HUES48 (cell line): ENCODE measurements at regions not wholly inside any gene's neighbourhood (a gene's known extent, or its start where the extent isn't known, plus 50 kb on each side); places are given as distances from the start of the nearest gene placed in this dataset.

Source experiments
- H3K27ac ChIP-seq: one replicate; pipeline ENCODE4 v1.7.0; 2013; ENCODE audit warnings: low read depth, low read length, inconsistent platforms
- H3K27me3 ChIP-seq: 2 replicates; pipeline ENCODE4 v1.6.1; 2013; ENCODE audit warnings: mild to moderate bottlenecking, low read length; ENCODE audit not compliant: control insufficient read depth, insufficient read depth
- H3K36me3 ChIP-seq: 2 replicates; pipeline ENCODE4 v1.6.1; 2013; ENCODE audit warnings: low read length; ENCODE audit not compliant: control insufficient read depth, insufficient read depth
- H3K4me1 ChIP-seq: 2 replicates; pipeline ENCODE4 v1.6.1; 2013; ENCODE audit warnings: mild to moderate bottlenecking, low read length; ENCODE audit not compliant: control insufficient read depth, insufficient read depth
- H3K4me3 ChIP-seq: 2 replicates; pipeline ENCODE4 v1.5.1; 2013; ENCODE audit warnings: mild to moderate bottlenecking, low read depth, low read length
- H3K9ac ChIP-seq: 2 replicates; pipeline ENCODE4 v1.6.1; 2013; ENCODE audit warnings: mild to moderate bottlenecking, low read depth, low read length, moderate library complexity
- H3K9me3 ChIP-seq: 2 replicates; pipeline ENCODE4 v1.6.1; 2013; ENCODE audit warnings: low read length; ENCODE audit not compliant: control insufficient read depth, insufficient read depth

DNA sequence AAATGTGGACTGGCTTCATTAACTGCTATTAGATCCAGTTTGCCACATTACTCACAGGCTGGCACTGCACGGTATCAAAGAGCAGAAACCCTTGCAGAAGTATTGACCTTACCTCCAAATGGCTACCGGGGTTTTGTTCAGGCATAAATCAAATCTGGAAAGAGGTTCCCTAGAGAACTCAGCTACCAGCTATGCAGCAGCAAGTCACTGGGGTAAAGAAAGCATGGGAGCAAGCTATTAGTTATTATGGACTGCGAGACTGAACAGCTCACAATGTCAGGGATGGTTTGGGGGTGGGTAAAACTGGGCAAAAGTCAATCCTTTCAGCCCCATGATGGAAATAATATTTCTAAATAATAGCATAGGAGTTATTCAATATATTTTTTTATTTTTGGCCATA lies 128.1 kb downstream of the FANCF start:
- Histone ChIP-seq H3K4me1 (no peaks in the 10 kb centered on the region), H3K9me3 (no peaks in the 10 kb centered on the region), H3K27me3 (no peaks in the 10 kb centered on the region), H3K4me3 (no peak overlapping the region), H3K27ac (no peak overlapping the region), H3K9ac (no peak overlapping the region), H3K36me3 (no peaks in the 10 kb centered on the region)

DNA sequence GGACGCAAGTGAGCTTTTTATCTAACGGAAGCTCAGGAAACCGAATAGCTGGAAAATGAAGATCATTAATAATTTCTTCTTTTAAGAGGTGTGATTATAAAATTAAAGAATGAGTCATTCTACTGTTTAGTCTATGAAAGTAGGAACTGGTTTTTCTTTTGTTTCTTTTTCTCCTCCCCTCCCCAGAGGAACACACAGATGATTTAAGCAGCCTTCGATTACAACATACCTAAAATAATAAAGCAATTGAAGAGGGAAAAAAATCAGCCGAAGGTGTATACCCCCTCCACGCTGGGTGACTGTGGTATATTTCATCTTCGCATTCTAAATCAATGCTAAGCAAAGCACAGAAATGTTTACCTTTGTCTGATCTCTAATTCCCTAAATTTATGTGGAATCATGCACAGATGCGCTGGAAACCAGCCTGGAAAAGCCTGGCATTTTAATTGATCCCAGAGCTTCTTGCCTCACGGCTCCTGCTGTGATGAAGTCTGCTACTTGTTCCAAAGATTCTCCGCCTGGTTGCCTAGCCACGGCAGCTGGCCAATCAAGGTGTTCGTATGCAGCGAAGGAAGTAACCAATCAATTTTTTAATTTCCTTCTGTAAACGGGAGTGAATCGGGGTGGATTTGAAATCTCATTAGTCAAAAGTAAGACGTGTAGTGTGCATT lies 133.9 kb downstream of the FANCF start:
- Histone ChIP-seq H3K4me1 (no peaks in the 10 kb centered on the region), H3K36me3 (no peaks in the 10 kb centered on the region), H3K27me3 (no peaks in the 10 kb centered on the region), H3K9me3 (no peaks in the 10 kb centered on the region), H3K27ac (no peak overlapping the region), H3K4me3 (no peak overlapping the region), H3K9ac (no peak overlapping the region)

DNA sequence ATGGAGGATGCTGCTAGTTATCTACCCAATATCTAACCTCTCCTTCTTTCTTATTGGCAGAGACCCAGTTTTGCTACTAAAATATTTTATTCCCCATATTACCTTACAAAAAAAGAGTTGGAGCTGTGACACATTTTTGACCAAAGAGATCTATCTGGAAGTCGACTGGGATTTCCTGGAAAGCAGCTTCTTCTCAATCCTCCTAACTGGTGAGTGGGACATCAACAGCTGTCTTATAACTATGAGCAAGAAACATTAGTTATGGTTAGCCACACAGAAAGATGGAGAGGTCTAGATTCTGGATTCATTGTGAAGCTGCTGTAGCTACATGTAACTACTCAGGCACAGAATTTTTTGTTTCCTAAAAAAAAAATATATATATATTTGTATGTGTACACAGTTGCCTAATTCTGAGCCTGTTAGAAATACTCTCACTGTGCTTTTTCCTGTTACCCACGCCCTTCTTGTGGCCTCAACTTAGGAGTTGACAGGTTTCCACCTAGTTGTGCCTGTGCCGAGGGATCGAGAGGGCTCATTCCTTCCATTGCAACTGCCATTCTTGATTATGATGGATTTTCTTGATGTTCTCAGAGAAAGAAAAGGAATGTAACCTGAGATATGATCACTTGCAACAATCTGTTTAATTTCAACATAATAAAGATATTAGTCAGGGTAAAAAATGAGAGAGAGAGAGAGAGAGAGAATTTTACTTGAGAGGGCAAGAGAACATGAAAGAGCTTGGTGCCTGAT lies 142.0 kb downstream of the SLC17A6 start:
- no peak overlapping the region for H3K27ac ChIP-seq
- H3K9me3 ChIP-seq, result no peaks in the 10 kb centered on the region
- H3K36me3 ChIP-seq, result no peaks in the 10 kb centered on the region
- no peak overlapping the region for H3K4me3 ChIP-seq
- H3K9ac ChIP-seq, result no peak overlapping the region
- H3K27me3 ChIP-seq, result no peaks in the 10 kb centered on the region
- H3K4me1 ChIP-seq, result no peaks in the 10 kb centered on the region

DNA sequence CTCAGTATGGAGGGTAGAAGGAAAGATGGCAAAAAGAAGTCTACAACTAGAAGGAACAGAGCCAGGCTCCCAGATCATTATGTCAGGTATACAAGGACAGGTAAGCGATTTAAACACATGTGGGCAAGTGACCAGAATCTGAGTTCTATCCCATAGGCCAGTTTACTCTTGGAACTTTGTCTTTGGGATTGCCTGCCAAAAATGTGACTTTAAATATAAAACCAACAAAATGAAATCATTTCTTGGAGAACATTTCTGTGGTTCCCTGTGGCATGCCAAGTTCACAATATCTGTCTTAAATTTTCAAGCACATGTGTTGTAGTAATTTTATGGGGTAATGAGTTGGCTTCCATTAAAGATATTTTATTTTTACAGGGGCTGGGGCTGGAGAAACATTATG lies 141.0 kb downstream of the SLC17A6 start:
- Histone ChIP-seq H3K9ac (no peak overlapping the region), H3K27me3 (no peaks in the 10 kb centered on the region), H3K9me3 (no peaks in the 10 kb centered on the region), H3K4me1 (no peaks in the 10 kb centered on the region), H3K36me3 (no peaks in the 10 kb centered on the region), H3K27ac (no peak overlapping the region), H3K4me3 (no peak overlapping the region)

DNA sequence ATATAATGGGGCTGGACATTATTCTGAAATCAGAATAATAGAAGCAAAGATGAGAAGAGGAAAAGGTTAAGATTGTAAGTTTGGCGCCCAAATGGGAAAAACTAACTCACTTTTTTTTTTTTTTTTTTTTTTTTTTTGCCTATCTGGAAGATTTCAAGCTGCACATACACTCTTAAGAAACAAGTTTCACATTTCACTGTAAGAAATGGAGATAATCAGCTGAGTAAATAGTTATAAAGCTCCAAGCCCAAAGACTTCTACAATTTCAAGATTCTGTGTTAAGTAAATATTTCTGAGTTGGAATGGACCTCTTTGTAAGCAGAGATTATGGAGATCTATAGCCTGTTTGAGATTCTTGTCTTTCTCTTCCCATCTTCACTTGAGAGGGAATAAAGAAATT lies 140.0 kb downstream of the SLC17A6 start:
- Histone ChIP-seq H3K9ac (no peak overlapping the region), H3K27me3 (no peaks in the 10 kb centered on the region), H3K4me3 (no peak overlapping the region), H3K36me3 (no peaks in the 10 kb centered on the region), H3K27ac (no peak overlapping the region), H3K4me1 (no peaks in the 10 kb centered on the region), H3K9me3 (no peaks in the 10 kb centered on the region)

DNA sequence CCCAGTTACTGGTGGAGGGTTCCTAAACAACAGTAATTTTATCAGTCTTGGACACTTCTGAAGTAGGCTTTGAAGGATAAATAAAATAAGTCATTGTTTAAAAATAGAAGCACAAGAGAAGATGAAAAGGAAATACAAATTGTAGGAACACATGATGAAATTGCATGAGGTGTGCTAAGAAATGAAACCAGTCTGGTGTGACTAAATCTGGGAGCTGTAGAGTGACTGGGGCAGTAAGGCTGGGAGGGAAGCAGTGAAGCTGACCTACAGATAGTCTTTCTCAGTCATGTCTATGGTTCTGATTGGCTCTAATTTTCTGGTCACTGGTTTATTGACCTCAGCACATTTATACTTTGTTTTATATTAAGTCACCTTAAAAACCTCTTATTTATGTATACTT lies 139.1 kb downstream of the SLC17A6 start:
- Histone ChIP-seq H3K27ac (no peak overlapping the region), H3K9ac (no peak overlapping the region), H3K36me3 (no peaks in the 10 kb centered on the region), H3K27me3 (no peaks in the 10 kb centered on the region), H3K4me1 (no peaks in the 10 kb centered on the region), H3K4me3 (no peak overlapping the region), H3K9me3 (no peaks in the 10 kb centered on the region)

DNA sequence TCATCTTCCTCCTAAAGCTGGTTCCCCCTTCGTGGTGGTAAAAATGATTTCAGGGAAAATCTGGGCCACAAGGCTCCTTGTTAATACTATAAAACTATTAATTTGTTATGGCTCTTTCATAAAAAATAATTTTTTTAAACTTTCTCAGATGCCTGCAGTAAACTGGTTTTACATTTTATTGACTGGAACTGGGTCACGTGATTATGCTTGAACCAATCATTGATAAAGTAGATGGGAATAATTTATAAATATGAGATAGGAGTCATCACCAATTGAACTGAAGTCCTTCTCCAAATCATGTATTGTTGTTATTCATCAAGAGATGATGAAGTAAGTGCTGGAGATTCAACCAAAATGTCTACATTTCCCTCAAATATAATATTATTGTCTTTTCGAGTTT lies 138.4 kb downstream of the SLC17A6 start:
- no peaks in the 10 kb centered on the region for H3K4me1 ChIP-seq
- H3K9ac ChIP-seq, result no peak overlapping the region
- H3K9me3 ChIP-seq, result no peaks in the 10 kb centered on the region
- H3K27me3 ChIP-seq, result no peaks in the 10 kb centered on the region
- H3K4me3 ChIP-seq, result no peak overlapping the region
- H3K36me3 ChIP-seq, result no peaks in the 10 kb centered on the region
- no peak overlapping the region for H3K27ac ChIP-seq

DNA sequence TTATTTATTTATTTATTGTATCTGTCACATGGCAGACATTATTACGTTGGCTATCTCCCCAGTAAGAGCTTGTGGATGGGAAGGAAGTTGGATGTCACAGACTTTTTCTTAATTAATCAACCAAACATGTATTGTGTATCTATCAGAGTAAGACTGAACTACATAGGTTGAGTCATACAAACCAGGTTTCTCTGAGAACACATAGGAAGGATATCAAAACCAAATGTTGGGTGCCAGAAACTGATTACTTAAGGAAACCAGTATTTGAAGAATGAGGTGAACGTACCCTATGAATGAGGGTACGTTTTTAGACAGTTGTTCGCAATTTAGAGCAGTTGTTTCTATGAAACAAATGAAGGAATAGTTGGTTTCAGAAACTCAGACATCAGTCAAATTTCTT lies 136.4 kb downstream of the SLC17A6 start:
- no peaks in the 10 kb centered on the region for H3K36me3 ChIP-seq
- no peaks in the 10 kb centered on the region for H3K4me1 ChIP-seq
- no peak overlapping the region for H3K9ac ChIP-seq
- no peak overlapping the region for H3K4me3 ChIP-seq
- H3K27me3 ChIP-seq, result no peaks in the 10 kb centered on the region
- no peaks in the 10 kb centered on the region for H3K9me3 ChIP-seq
- no peak overlapping the region for H3K27ac ChIP-seq

DNA sequence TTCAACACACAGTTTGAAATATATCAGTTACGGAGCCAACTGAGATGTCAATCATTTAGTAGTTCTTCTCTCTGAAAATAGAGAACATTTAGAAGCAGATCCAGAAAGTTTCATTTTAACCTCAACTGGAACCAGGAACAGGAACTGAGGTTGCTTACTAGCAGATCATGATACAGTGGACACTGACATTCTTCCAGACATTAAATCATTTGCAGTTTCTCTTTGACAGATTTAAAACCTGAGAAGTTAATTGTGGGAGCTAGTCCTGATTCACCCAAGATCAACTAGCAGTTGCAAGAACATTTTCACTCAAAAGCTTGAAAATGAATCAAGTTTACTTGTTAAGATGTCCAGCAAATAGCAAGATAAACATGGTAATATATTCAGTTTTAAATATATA lies 135.4 kb downstream of the SLC17A6 start:
- no peak overlapping the region for H3K9ac ChIP-seq
- H3K36me3 ChIP-seq, result no peaks in the 10 kb centered on the region
- no peaks in the 10 kb centered on the region for H3K27me3 ChIP-seq
- H3K9me3 ChIP-seq, result no peaks in the 10 kb centered on the region
- no peak overlapping the region for H3K27ac ChIP-seq
- no peak overlapping the region for H3K4me3 ChIP-seq
- H3K4me1 ChIP-seq, result no peaks in the 10 kb centered on the region

DNA sequence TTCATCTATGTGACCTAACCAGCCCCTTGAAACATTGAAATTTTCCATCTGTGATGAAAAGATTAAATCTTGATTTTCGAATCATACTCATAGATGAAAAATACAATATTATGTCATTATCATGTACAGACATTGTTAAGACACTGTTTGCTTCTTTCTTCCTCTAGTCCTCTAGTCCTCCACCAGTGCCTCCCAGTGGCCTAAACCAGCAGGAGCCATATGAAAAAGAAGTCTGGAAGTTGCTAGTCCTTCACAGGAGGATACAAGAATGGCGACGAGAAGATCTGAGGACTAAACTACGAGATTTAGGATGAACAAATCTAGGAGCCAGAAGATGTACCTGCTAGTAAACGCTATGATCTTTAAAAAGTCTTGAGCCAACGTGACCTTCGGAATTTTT lies 134.1 kb downstream of the SLC17A6 start:
- Histone ChIP-seq H3K9me3 (no peaks in the 10 kb centered on the region), H3K4me3 (no peak overlapping the region), H3K36me3 (no peaks in the 10 kb centered on the region), H3K9ac (no peak overlapping the region), H3K27ac (no peak overlapping the region), H3K27me3 (no peaks in the 10 kb centered on the region), H3K4me1 (no peaks in the 10 kb centered on the region)

DNA sequence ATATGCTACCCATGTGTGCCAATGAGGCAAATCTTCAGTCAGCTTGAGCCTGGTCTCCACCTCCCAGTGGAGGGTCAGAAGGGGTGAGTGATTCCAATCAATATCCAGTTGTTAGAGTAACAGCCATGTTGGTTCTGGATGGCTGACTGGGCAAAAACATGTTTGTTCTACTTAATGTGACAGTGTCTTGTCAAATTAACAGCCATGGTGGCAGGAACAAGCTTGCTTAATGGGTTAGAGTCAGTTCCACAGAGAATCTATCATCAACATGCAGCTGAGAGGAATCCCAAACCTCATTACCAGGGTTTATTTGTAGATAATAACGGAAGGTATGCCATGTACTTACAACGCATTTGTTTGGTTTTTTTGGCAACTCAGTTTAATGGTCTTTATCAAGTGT lies 133.2 kb downstream of the SLC17A6 start:
- H3K9ac ChIP-seq, result no peak overlapping the region
- no peak overlapping the region for H3K27ac ChIP-seq
- H3K36me3 ChIP-seq, result no peaks in the 10 kb centered on the region
- no peaks in the 10 kb centered on the region for H3K27me3 ChIP-seq
- H3K9me3 ChIP-seq, result no peaks in the 10 kb centered on the region
- H3K4me3 ChIP-seq, result no peak overlapping the region
- no peaks in the 10 kb centered on the region for H3K4me1 ChIP-seq
